HUES64 (cell line): ENCODE measurements at regions not wholly inside any gene's neighbourhood (a gene's known extent, or its start where the extent isn't known, plus 50 kb on each side); places are given as distances from the start of the nearest gene placed in this dataset.
"Not testable (repeated sequence)": the region's sequence is repeated elsewhere in the genome, so short reads cannot be mapped to it uniquely, and the experiment has no call there.

Experiments
- H3K27ac ChIP-seq: 2 replicates; pipeline ENCODE4 v1.7.0; 2013; ENCODE audit warnings: low read depth, low read length, inconsistent platforms
- H3K27me3 ChIP-seq: 2 replicates; pipeline ENCODE4 v1.6.1; 2013; ENCODE audit warnings: mild to moderate bottlenecking, low read length; ENCODE audit not compliant: insufficient read depth
- H3K36me3 ChIP-seq: 2 replicates; pipeline ENCODE4 v1.6.1; 2013; ENCODE audit warnings: mild to moderate bottlenecking, low read length; ENCODE audit not compliant: insufficient read depth
- H3K4me1 ChIP-seq: 2 replicates; pipeline ENCODE4 v1.6.1; 2013; ENCODE audit warnings: mild to moderate bottlenecking, low read length, moderate library complexity; ENCODE audit not compliant: insufficient read depth
- H3K4me3 ChIP-seq: 2 replicates; pipeline ENCODE4 v1.5.1; 2013; ENCODE audit warnings: mild to moderate bottlenecking, low read length, moderate library complexity
- H3K9ac ChIP-seq: 2 replicates; pipeline ENCODE4 v1.6.1; 2013; ENCODE audit warnings: mild to moderate bottlenecking, low read depth, low read length
- H3K9me3 ChIP-seq: 2 replicates; pipeline ENCODE4 v1.6.1; 2013; ENCODE audit warnings: low read depth, low read length; ENCODE audit not compliant: insufficient read depth
- WGBS: fragments of 150-250, 120-280 bp; methylation state at CpG from one replicate; pipeline ENCODE4 v1.1.7; 2013; ENCODE audit warnings: missing lambda C conversion rate; 5-methylcytosine and 5-hydroxymethylcytosine counted together

GRCh38 chr3:56935811-56936210, 124.7 kb upstream of the SPATA12 start:
- no peaks in the 10 kb centered on the region for H3K9me3 ChIP-seq
- 93% methylated on average over 1 of the region's 1 CpG for WGBS
- H3K27me3 ChIP-seq = no peaks in the 10 kb centered on the region
- H3K4me1 ChIP-seq = 0 out of 2 replicates have a peak, but pooled peaks cover 1% of the 10 kb centered on the region
- H3K27ac ChIP-seq = no peak overlapping the region
- H3K9ac ChIP-seq = no peak overlapping the region
- no peak overlapping the region for H3K4me3 ChIP-seq
- no peaks in the 10 kb centered on the region for H3K36me3 ChIP-seq

GRCh38 chr3:56934481-56934880, 126.0 kb upstream of the SPATA12 start:
- H3K9me3 ChIP-seq, H3K27ac ChIP-seq, H3K36me3 ChIP-seq, H3K9ac ChIP-seq, H3K4me3 ChIP-seq, H3K27me3 ChIP-seq: not testable (repeated sequence)
- H3K4me1 ChIP-seq = peaks cover 10% of the 10 kb centered on the region; the same call in 1 of the 2 replicates
- WGBS = 88% methylated on average over 26 of the region's 26 CpGs

GRCh38 chr3:56933803-56934202, 126.7 kb upstream of the SPATA12 start:
- Histone ChIP-seq H3K36me3 (no peaks in the 10 kb centered on the region), H3K4me3 (no peak overlapping the region), H3K4me1 (peaks cover 14% of the 10 kb centered on the region), H3K27ac (no peak overlapping the region), H3K9ac (no peak overlapping the region), H3K9me3 (no peaks in the 10 kb centered on the region), H3K27me3 (no peaks in the 10 kb centered on the region)
- 100% methylated on average over 1 of the region's 1 CpG for WGBS

- Histone ChIP-seq H3K27ac (no peak overlapping the region), H3K4me3 (no peak overlapping the region), H3K9ac (no peak overlapping the region), H3K9me3 (no peaks in the 10 kb centered on the region), H3K36me3 (no peaks in the 10 kb centered on the region), H3K27me3 (no peaks in the 10 kb centered on the region), H3K4me1 (peaks cover 21% of the 10 kb centered on the region)
- WGBS = 95% methylated on average over 3 of the region's 3 CpGs
Observed at GRCh38 chr3:56932866-56933265, 127.6 kb upstream of the SPATA12 start.

DNA sequence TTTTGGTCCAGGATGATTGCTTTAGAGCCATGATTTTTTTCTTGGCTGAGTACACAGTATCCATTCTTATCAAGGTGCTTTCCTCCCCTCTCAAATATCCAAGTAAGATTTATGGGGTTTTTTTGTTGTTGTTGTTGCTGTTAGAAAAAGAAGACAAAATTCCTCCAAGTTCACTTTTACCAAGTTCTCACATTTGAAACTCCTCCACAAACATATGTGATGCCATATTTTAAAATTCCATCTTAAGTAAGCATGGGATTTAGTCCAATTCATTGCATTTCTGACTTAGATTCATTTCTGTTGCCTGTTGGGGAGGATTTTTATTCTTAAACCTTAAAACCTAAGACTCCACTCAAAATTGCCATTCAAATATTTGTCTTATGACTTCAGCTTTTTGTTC, 128.6 kb upstream of the SPATA12 start:
- peaks cover 23% of the 10 kb centered on the region for H3K4me1 ChIP-seq

DNA sequence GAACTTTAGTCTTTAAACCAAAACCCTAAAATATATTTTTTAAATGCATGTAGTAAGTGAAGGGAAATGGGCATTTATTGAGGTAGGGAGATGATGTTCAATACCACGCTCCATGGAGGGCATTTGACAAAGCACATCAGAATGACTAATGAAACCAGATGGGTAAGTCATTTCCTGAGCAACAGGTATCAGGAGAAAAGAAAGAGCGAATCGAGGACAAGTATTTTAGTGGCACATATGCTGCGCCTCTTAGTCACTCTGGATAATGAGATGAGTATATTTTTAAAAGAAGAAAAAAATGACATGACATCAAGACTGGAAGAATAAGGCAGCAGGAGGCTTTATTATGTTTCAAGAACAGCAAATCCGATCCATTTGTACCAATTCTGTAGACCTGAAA, 129.0 kb upstream of the ARHGEF3 start:
- Histone ChIP-seq H3K9me3 (no peaks in the 10 kb centered on the region), H3K4me3 (no peak overlapping the region), H3K9ac (no peak overlapping the region), H3K36me3 (no peaks in the 10 kb centered on the region), H3K4me1 (peaks cover 27% of the 10 kb centered on the region), H3K27me3 (no peaks in the 10 kb centered on the region), H3K27ac (no peak overlapping the region)
- 92% methylated on average over 5 of the region's 5 CpGs for WGBS

More for the DNA sequence above, 128.6 kb upstream of the SPATA12 start:
- H3K27me3 ChIP-seq = no peaks in the 10 kb centered on the region
- H3K9ac ChIP-seq = no peak overlapping the region
- H3K27ac ChIP-seq = no peak overlapping the region
- H3K4me3 ChIP-seq = no peak overlapping the region
- H3K36me3 ChIP-seq = no peaks in the 10 kb centered on the region
- no peaks in the 10 kb centered on the region for H3K9me3 ChIP-seq

GRCh38 chr3:56929809-56930615, 128.3 kb upstream of the ARHGEF3 start:
- no peaks in the 10 kb centered on the region for H3K36me3 ChIP-seq
- H3K27me3 ChIP-seq = no peaks in the 10 kb centered on the region
- peaks cover 27% of the 10 kb centered on the region for H3K4me1 ChIP-seq
- H3K4me3 ChIP-seq = no peak overlapping the region
- WGBS = 93% methylated on average over 10 of the region's 10 CpGs
- no peak overlapping the region for H3K27ac ChIP-seq
- H3K9ac ChIP-seq = no peak overlapping the region
- no peaks in the 10 kb centered on the region for H3K9me3 ChIP-seq

DNA sequence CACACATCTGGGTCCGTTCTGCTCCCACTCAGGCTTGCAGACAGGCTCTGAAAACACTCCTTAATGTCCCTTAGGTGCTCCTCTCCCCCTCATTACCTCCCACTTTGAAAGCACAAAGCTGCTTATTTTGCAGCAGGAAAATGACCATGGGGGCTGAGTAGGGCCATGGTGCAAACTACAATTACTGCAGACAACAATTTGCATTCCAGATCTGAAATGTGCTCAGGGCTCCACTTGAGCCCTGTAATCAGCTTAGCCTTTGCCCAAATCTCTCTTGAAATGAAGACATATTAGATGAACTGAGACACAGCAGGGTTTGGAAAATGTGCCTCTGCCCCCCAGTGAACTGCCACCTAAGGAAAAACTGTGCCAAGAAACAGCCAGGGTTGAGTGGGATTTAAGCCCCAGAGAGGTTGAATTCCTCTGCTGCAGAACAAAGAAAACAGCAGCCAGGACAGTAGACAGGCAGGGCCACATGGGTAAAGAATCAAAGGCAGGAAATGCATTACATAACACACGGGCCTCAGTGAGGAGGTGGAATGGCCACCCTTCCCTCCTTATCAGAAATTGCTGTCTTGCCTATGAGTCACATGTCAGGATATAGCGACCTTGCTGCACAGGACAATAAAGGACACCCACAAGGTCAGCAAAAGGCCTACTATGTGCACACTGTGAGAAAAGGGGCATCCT, 126.8 kb upstream of the ARHGEF3 start:
- Histone ChIP-seq H3K9ac (peak overlapping the region; percentile 18; the same call in 1 of the 2 replicates), H3K4me3 (no peak overlapping the region), H3K36me3 (no peaks in the 10 kb centered on the region), H3K4me1 (peaks cover 34% of the 10 kb centered on the region), H3K27ac (no peak overlapping the region), H3K27me3 (no peaks in the 10 kb centered on the region), H3K9me3 (no peaks in the 10 kb centered on the region)
- 53% methylated on average over 3 of the region's 3 CpGs for WGBS

DNA sequence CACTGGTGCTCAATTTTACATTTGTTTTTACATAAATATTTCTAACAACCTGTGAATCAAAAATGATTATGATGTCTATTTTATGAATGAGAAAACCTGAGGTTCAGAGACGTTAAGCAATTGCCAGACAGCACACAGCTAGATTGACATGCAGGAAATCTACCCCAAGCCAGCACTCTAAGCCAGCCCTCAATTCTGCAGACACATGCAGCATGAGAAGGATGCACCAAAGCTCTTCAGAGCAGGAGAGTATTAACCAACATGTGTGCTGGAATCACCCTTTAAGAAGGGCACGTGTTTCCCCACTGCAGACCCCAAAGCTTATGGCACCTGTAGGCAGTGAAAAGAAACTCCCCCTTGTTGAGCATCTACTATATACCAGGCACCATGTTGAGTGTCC, 126.1 kb upstream of the ARHGEF3 start:
- Histone ChIP-seq H3K4me3 (no peak overlapping the region), H3K27me3 (no peaks in the 10 kb centered on the region), H3K9ac (no peak overlapping the region), H3K27ac (no peak overlapping the region), H3K9me3 (no peaks in the 10 kb centered on the region), H3K4me1 (peaks cover 35% of the 10 kb centered on the region), H3K36me3 (no peaks in the 10 kb centered on the region)
- 87% methylated on average over 2 of the region's 2 CpGs for WGBS

GRCh38 chr3:56926947-56927282, 125.2 kb upstream of the ARHGEF3 start:
- H3K27ac ChIP-seq = no peak overlapping the region
- H3K9ac ChIP-seq = no peak overlapping the region
- WGBS = 91% methylated on average over 2 of the region's 2 CpGs
- H3K27me3 ChIP-seq = no peaks in the 10 kb centered on the region
- no peaks in the 10 kb centered on the region for H3K9me3 ChIP-seq
- H3K4me1 ChIP-seq = peaks cover 35% of the 10 kb centered on the region
- no peak overlapping the region for H3K4me3 ChIP-seq
- no peaks in the 10 kb centered on the region for H3K36me3 ChIP-seq

GRCh38 chr3:56926243-56926946, 124.6 kb upstream of the ARHGEF3 start:
- H3K9ac ChIP-seq = no peak overlapping the region
- no peak overlapping the region for H3K27ac ChIP-seq
- peaks cover 35% of the 10 kb centered on the region for H3K4me1 ChIP-seq
- H3K27me3 ChIP-seq = no peaks in the 10 kb centered on the region
- no peaks in the 10 kb centered on the region for H3K9me3 ChIP-seq
- WGBS = 80% methylated on average over 3 of the region's 3 CpGs
- H3K4me3 ChIP-seq = no peak overlapping the region
- H3K36me3 ChIP-seq = no peaks in the 10 kb centered on the region
